Mucosa of stomach (tissue), 1 donor: ENCODE measurements at regions not wholly inside any gene's neighbourhood (a gene's known extent, or its start where the extent isn't known, plus 50 kb on each side); places are given as distances from the start of the nearest gene placed in this dataset.

Experiments
- H3K27me3 ChIP-seq: one replicate; pipeline ENCODE4 v1.7.0; 2013; ENCODE audit warnings: mild to moderate bottlenecking, low read length; ENCODE audit not compliant: control insufficient read depth, insufficient read depth
- H3K36me3 ChIP-seq: one replicate; pipeline ENCODE4 v1.7.0; 2013; ENCODE audit warnings: low read length; ENCODE audit not compliant: control insufficient read depth, insufficient read depth
- H3K4me1 ChIP-seq: one replicate; pipeline ENCODE4 v1.7.0; 2013; ENCODE audit warnings: mild to moderate bottlenecking, low read length; ENCODE audit not compliant: control insufficient read depth, insufficient read depth
- H3K4me3 ChIP-seq: one replicate; pipeline ENCODE4 v1.7.0; 2013; ENCODE audit warnings: low read length
- H3K9ac ChIP-seq: one replicate; pipeline ENCODE4 v1.7.0; 2013; ENCODE audit warnings: mild to moderate bottlenecking, low read length, moderate library complexity
- H3K9me3 ChIP-seq: one replicate; pipeline ENCODE4 v1.7.0; 2013; ENCODE audit warnings: mild to moderate bottlenecking, low read length, moderate library complexity; ENCODE audit not compliant: control insufficient read depth
- donor health status: Pancreatic carcinoma.

- no peaks in the 10 kb centered on the region for H3K9me3 ChIP-seq
- no peak overlapping the region for H3K9ac ChIP-seq
- peaks cover 3% of the 10 kb centered on the region for H3K27me3 ChIP-seq
- H3K4me3 ChIP-seq: no peak overlapping the region
- no peaks in the 10 kb centered on the region for H3K36me3 ChIP-seq
- H3K4me1 ChIP-seq: peaks cover 7% of the 10 kb centered on the region
These were observed 115.2 kb upstream of the TLE3 start for GRCh38 chr15:70212963-70213315.

- Histone ChIP-seq H3K4me1 (peaks cover 7% of the 10 kb centered on the region), H3K4me3 (no peak overlapping the region), H3K9me3 (no peaks in the 10 kb centered on the region), H3K36me3 (no peaks in the 10 kb centered on the region), H3K9ac (no peak overlapping the region), H3K27me3 (peaks cover 3% of the 10 kb centered on the region)
These were observed 114.7 kb upstream of the TLE3 start for GRCh38 chr15:70212286-70212962.

- Histone ChIP-seq H3K4me3 (no peak overlapping the region), H3K27me3 (peaks cover 3% of the 10 kb centered on the region), H3K9ac (no peak overlapping the region), H3K36me3 (no peaks in the 10 kb centered on the region), H3K9me3 (no peaks in the 10 kb centered on the region), H3K4me1 (peaks cover 7% of the 10 kb centered on the region)
These were observed 112.8 kb upstream of the TLE3 start for GRCh38 chr15:70210528-70210927.

GRCh38 chr15:70210076-70210475 is 112.4 kb upstream of the TLE3 start:
- peaks cover 7% of the 10 kb centered on the region for H3K4me1 ChIP-seq
- H3K9ac ChIP-seq: no peak overlapping the region
- no peaks in the 10 kb centered on the region for H3K36me3 ChIP-seq
- H3K4me3 ChIP-seq: no peak overlapping the region
- peaks cover 3% of the 10 kb centered on the region for H3K27me3 ChIP-seq
- no peaks in the 10 kb centered on the region for H3K9me3 ChIP-seq

GRCh38 chr15:70209499-70209898 is 111.8 kb upstream of the TLE3 start:
- H3K27me3 ChIP-seq: peaks cover 3% of the 10 kb centered on the region

GRCh38 chr15:70208332-70208731 is 110.6 kb upstream of the TLE3 start:
- H3K9ac ChIP-seq: no peak overlapping the region
- no peak overlapping the region for H3K4me3 ChIP-seq
- H3K27me3 ChIP-seq: peaks cover 3% of the 10 kb centered on the region
- no peaks in the 10 kb centered on the region for H3K9me3 ChIP-seq
- H3K36me3 ChIP-seq: no peaks in the 10 kb centered on the region
- no peaks in the 10 kb centered on the region for H3K4me1 ChIP-seq

More at GRCh38 chr15:70209499-70209898, 111.8 kb upstream of the TLE3 start:
- Histone ChIP-seq H3K4me1 (peaks cover 7% of the 10 kb centered on the region), H3K4me3 (no peak overlapping the region), H3K9ac (no peak overlapping the region), H3K36me3 (no peaks in the 10 kb centered on the region), H3K9me3 (no peaks in the 10 kb centered on the region)

- no peaks in the 10 kb centered on the region for H3K36me3 ChIP-seq
- no peak overlapping the region for H3K9ac ChIP-seq
- H3K4me1 ChIP-seq: no peaks in the 10 kb centered on the region
- H3K27me3 ChIP-seq: peaks cover 3% of the 10 kb centered on the region
- no peaks in the 10 kb centered on the region for H3K9me3 ChIP-seq
- no peak overlapping the region for H3K4me3 ChIP-seq
These were observed 109.0 kb upstream of the TLE3 start for GRCh38 chr15:70206668-70207067.

- Histone ChIP-seq H3K27me3 (no peaks in the 10 kb centered on the region), H3K4me3 (no peak overlapping the region), H3K36me3 (no peaks in the 10 kb centered on the region), H3K9me3 (no peaks in the 10 kb centered on the region), H3K4me1 (no peaks in the 10 kb centered on the region), H3K9ac (no peak overlapping the region)
These were observed 106.9 kb upstream of the TLE3 start for GRCh38 chr15:70204652-70205051.

- Histone ChIP-seq H3K9me3 (no peaks in the 10 kb centered on the region), H3K36me3 (no peaks in the 10 kb centered on the region), H3K4me3 (no peak overlapping the region), H3K9ac (no peak overlapping the region), H3K27me3 (no peaks in the 10 kb centered on the region), H3K4me1 (no peaks in the 10 kb centered on the region)
These were observed 106.4 kb upstream of the TLE3 start for GRCh38 chr15:70203981-70204560.

- Histone ChIP-seq H3K36me3 (no peaks in the 10 kb centered on the region), H3K9me3 (no peaks in the 10 kb centered on the region), H3K4me3 (no peak overlapping the region), H3K4me1 (no peaks in the 10 kb centered on the region), H3K27me3 (no peaks in the 10 kb centered on the region), H3K9ac (no peak overlapping the region)
These were observed 105.0 kb upstream of the TLE3 start for GRCh38 chr15:70202756-70203155.

GRCh38 chr15:70201425-70201775 is 103.7 kb upstream of the TLE3 start:
- Histone ChIP-seq H3K4me3 (no peak overlapping the region), H3K36me3 (no peaks in the 10 kb centered on the region), H3K9ac (no peak overlapping the region), H3K9me3 (no peaks in the 10 kb centered on the region), H3K4me1 (no peaks in the 10 kb centered on the region), H3K27me3 (no peaks in the 10 kb centered on the region)

- Histone ChIP-seq H3K4me1 (peaks cover 6% of the 10 kb centered on the region), H3K9me3 (no peaks in the 10 kb centered on the region), H3K9ac (no peak overlapping the region), H3K4me3 (no peak overlapping the region), H3K27me3 (no peaks in the 10 kb centered on the region), H3K36me3 (no peaks in the 10 kb centered on the region)
These were observed 103.1 kb upstream of the TLE3 start for GRCh38 chr15:70200511-70201424.
